ENCODE measurements at regions not wholly inside any gene's neighbourhood (a gene's known extent, or its start where the extent isn't known, plus 50 kb on each side); places are given as distances from the start of the nearest gene placed in this dataset.

DNA sequence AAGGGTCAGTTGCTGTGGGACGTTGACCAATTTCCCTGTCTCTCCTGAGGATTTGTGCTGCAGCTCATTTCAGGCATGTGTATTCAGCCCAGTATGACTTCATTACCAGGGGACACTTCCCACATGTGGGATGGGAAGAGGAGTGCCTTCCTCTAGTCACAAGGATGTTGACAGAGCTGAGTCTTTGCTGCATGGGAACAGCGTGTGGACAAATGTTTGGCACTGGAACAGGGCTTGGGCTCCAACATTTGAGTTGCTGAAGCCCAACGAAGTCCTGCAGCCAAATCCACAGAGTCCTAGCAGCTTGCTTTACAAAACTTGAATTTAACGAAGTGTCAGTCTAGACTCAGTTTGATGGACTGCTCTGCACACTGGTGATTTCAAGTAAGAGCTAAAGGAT, 283.2 kb downstream of the SH3GL2 start:
- DNase-seq (ENCODE audit: extremely low read depth, low read depth), result no peak
- no peak overlapping the region for H3K4me3 ChIP-seq (replicated peaks; ENCODE audit: low read depth, low read length)
- no peak for TF ChIP-seq CTCF (IDR thresholded peaks at IDR 0.05; ENCODE audit: low read depth, low read length, missing control alignments)

- no peak overlapping the region for H3K4me3 ChIP-seq (replicated peaks; ENCODE audit: low read depth, low read length)
- TF ChIP-seq CTCF (IDR thresholded peaks at IDR 0.05; ENCODE audit: low read depth, low read length, missing control alignments), result no peak
- no peak for DNase-seq (ENCODE audit: extremely low read depth, low read depth)
Measured at GRCh38 chr9:17862629-17863028, 283.8 kb downstream of the SH3GL2 start.

DNA sequence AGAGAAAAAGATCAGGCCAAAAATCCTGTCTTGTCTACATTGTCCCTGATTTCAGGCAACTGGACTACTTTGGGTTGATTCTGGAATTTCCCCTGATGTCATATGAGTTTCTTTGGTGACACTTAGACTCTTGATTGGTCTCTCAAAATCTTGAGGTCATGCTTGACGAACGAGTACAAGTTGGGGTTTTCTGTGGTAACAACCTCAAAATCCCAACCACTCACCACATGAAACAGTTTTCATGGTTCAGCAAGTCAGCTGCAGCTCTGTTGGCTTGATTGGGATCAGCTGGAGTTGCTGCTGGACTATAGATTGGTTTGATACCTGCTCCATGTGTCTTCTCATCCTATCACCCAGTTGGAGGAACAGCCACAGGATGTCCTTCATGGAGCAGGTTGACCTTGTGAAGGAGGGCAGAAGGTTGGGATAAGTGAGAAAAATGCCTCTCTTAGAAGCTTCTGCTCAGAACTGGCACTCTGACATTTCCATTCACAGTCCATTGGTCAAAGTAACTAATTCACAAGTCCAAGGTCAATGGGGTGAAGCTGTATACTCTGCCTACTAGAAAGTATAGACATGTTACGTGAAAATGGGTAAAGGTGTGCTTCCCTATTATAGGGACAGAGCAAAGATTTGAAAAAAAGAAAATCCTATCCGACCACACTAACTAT, 284.5 kb downstream of the SH3GL2 start:
- TF ChIP-seq CTCF (IDR thresholded peaks at IDR 0.05; ENCODE audit: low read depth, low read length, missing control alignments), result no peak
- no peak overlapping the region for H3K4me3 ChIP-seq (replicated peaks; ENCODE audit: low read depth, low read length)
- no peak for DNase-seq (ENCODE audit: extremely low read depth, low read depth)

DNA sequence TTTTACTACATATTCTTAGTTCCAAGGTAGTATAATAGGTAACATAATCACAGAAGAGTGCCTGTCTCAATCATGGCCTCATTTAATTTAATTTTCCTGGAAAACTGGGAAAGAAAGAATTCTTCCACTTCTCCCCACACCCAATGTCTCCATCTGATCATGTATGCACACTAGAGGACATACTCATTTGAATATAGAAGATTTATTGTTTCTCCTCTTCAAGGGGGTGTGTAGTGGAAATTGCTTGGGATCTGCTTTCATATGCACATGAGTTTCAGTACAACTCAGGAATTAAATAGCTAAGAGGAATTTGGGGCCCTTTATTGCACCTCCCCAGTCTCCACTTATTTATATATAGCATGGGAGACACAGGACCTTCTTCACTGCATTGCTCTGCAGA, 285.1 kb downstream of the SH3GL2 start:
- no peak overlapping the region for H3K4me3 ChIP-seq (replicated peaks; ENCODE audit: low read depth, low read length)
- no peak for DNase-seq (ENCODE audit: extremely low read depth, low read depth)
- no peak for TF ChIP-seq CTCF (IDR thresholded peaks at IDR 0.05; ENCODE audit: low read depth, low read length, missing control alignments)

- TF ChIP-seq CTCF (IDR thresholded peaks at IDR 0.05; ENCODE audit: low read depth, low read length, missing control alignments), result no peak
- no peak for DNase-seq (ENCODE audit: extremely low read depth, low read depth)
Measured at GRCh38 chr9:17864951-17865350, 286.1 kb downstream of the SH3GL2 start.

GRCh38 chr9:17865881-17866280, 287.0 kb downstream of the SH3GL2 start:
- no peak overlapping the region for H3K4me3 ChIP-seq (replicated peaks; ENCODE audit: low read depth, low read length)
- no peak for DNase-seq (ENCODE audit: extremely low read depth, low read depth)
- no peak for TF ChIP-seq CTCF (IDR thresholded peaks at IDR 0.05; ENCODE audit: low read depth, low read length, missing control alignments)

More at GRCh38 chr9:17864951-17865350, 286.1 kb downstream of the SH3GL2 start:
- no peak overlapping the region for H3K4me3 ChIP-seq (replicated peaks; ENCODE audit: low read depth, low read length)

DNA sequence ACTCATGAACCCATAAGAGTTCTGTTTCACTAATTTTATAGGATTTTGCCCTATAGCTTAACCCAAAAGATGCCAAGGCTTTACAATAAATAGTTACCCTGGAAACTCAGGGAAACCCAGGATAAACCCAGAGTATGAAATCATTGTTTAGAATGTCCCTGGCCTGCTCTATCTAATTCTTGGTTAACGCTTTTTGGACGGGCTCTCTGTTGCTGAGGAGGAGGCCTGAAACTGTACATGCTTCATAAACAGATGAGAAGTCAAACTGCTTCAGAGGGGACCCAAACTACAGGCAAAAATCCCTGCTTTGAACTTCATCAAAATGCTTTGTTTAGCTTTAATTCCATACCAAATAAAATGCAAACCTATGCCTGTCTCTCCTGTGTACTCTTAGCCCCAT, 291.9 kb downstream of the SH3GL2 start:
- no peak for TF ChIP-seq CTCF (IDR thresholded peaks at IDR 0.05; ENCODE audit: low read depth, low read length, missing control alignments)
- no peak for DNase-seq (ENCODE audit: extremely low read depth, low read depth)
- no peak overlapping the region for H3K4me3 ChIP-seq (replicated peaks; ENCODE audit: low read depth, low read length)

All from HFF-Myc (cell line).